Iris pigment epithelial cell (primary cell): ENCODE measurements at regions not wholly inside any gene's neighbourhood (a gene's known extent, or its start where the extent isn't known, plus 50 kb on each side); places are given as distances from the start of the nearest gene placed in this dataset.

Source experiments
- DNase-seq: peaks from one replicate; pipeline ENCODE4 v3.0.0-alpha.2; 2011; ENCODE audit warnings: low read depth

- peak; percentile 50 for DNase-seq
Observed at GRCh38 chr5:89929834-89930233, 479.7 kb downstream of the CETN3 start.

GRCh38 chr5:89929173-89929572 is 480.4 kb downstream of the CETN3 start:
- no peak for DNase-seq

- no peak for DNase-seq
Observed at GRCh38 chr5:89922161-89922560, 487.4 kb downstream of the CETN3 start.

- DNase-seq = no peak
Observed at GRCh38 chr5:89917112-89917511, 492.4 kb downstream of the CETN3 start.

- no peak for DNase-seq
Observed at GRCh38 chr5:89916131-89916530, 493.4 kb downstream of the CETN3 start.

GRCh38 chr5:89908876-89909275 is 500.7 kb downstream of the CETN3 start:
- no peak for DNase-seq

GRCh38 chr5:89904442-89904841 is 505.1 kb downstream of the CETN3 start:
- DNase-seq = peak; percentile 5

- DNase-seq = no peak
Observed at GRCh38 chr5:89901983-89902382, 507.6 kb downstream of the CETN3 start.

- no peak for DNase-seq
Observed at GRCh38 chr5:89901346-89901745, 508.2 kb downstream of the CETN3 start.

- DNase-seq = no peak
Observed at GRCh38 chr5:89900346-89900745, 509.2 kb downstream of the CETN3 start.

- no peak for DNase-seq
Observed at GRCh38 chr5:89899559-89899958, 510.0 kb downstream of the CETN3 start.

- DNase-seq = no peak
Observed at GRCh38 chr5:89893546-89893945, 516.0 kb downstream of the CETN3 start.

GRCh38 chr5:89885670-89886069 is 523.9 kb downstream of the CETN3 start:
- DNase-seq = no peak

GRCh38 chr5:89883967-89884366 is 525.6 kb downstream of the CETN3 start:
- DNase-seq = no peak

- peak; percentile 96 for DNase-seq
Observed at GRCh38 chr5:89878140-89879132, 531.1 kb downstream of the CETN3 start.

GRCh38 chr5:89871906-89872305 is 537.6 kb downstream of the CETN3 start:
- DNase-seq = no peak

GRCh38 chr5:89869346-89869745 is 540.2 kb downstream of the CETN3 start:
- no peak for DNase-seq

- no peak for DNase-seq
Observed at GRCh38 chr5:89866410-89866809, 543.1 kb downstream of the CETN3 start.

- no peak for DNase-seq
Observed at GRCh38 chr5:89864941-89865340, 544.6 kb downstream of the CETN3 start.

GRCh38 chr5:89857790-89858189 is 551.8 kb downstream of the CETN3 start:
- no peak for DNase-seq

GRCh38 chr5:89855417-89855816 is 554.1 kb downstream of the CETN3 start:
- no peak for DNase-seq

- DNase-seq = no peak
Observed at GRCh38 chr5:89851911-89852310, 557.6 kb downstream of the CETN3 start.

GRCh38 chr5:89850513-89850865 is 559.1 kb downstream of the CETN3 start:
- no peak for DNase-seq
